Subcutaneous abdominal adipose tissue (tissue), 5 donors: ENCODE measurements at regions not wholly inside any gene's neighbourhood (a gene's known extent, or its start where the extent isn't known, plus 50 kb on each side); places are given as distances from the start of the nearest gene placed in this dataset.
"Not testable (repeated sequence)": the region's sequence is repeated elsewhere in the genome, so short reads cannot be mapped to it uniquely, and the experiment has no call there.

Source experiments
- H3K27ac ChIP-seq: one replicate; pipeline ENCODE4 v1.7.0; 2013; ENCODE audit warnings: low read depth, mild to moderate bottlenecking, inconsistent platforms, low read length, moderate library complexity
- H3K27me3 ChIP-seq, 5 donors: one replicate each; pipeline ENCODE4 v1.7.0; 2013; ENCODE audit warnings: low read length in 5 of 5, inconsistent platforms in 1 of 5; ENCODE audit not compliant: control insufficient read depth in 5 of 5, insufficient read depth in 4 of 5
- H3K36me3 ChIP-seq, 5 donors: one replicate each; pipeline ENCODE4 v1.7.0; 2013; ENCODE audit warnings: low read length in 5 of 5; ENCODE audit not compliant: control insufficient read depth in 5 of 5, insufficient read depth in 5 of 5
- H3K4me1 ChIP-seq, 5 donors: one replicate each; pipeline ENCODE4 v1.7.0; 2013; ENCODE audit warnings: low read length in 5 of 5, mild to moderate bottlenecking in 3 of 5, moderate library complexity in 1 of 5; ENCODE audit not compliant: control insufficient read depth in 5 of 5, insufficient read depth in 5 of 5
- H3K4me3 ChIP-seq, 5 donors: one replicate each; pipeline ENCODE4 v1.7.0; 2013; ENCODE audit warnings: low read length in 5 of 5, low read depth in 1 of 5
- H3K9ac ChIP-seq, 5 donors: one replicate each; pipeline ENCODE4 v1.7.0; 2013; ENCODE audit warnings: low read length in 5 of 5, mild to moderate bottlenecking in 4 of 5, moderate library complexity in 3 of 5
- H3K9me3 ChIP-seq, 5 donors: one replicate each; pipeline ENCODE4 v1.7.0; 2013; ENCODE audit warnings: low read length in 5 of 5; ENCODE audit not compliant: control insufficient read depth in 5 of 5
- donor health status: healthy.
- donor health status: healthy.
- donor health status: healthy.
- donor health status: healthy.
- donor health status: healthy.

- H3K9ac ChIP-seq, H3K4me1 ChIP-seq, H3K27ac ChIP-seq, H3K27me3 ChIP-seq, H3K4me3 ChIP-seq, H3K36me3 ChIP-seq, H3K9me3 ChIP-seq: not testable (repeated sequence)
Observed at GRCh38 chr10:121400507-121400906, 197.7 kb downstream of the FGFR2 start.

GRCh38 chr10:121403527-121403926 lies 194.7 kb downstream of the FGFR2 start:
- no peaks in the 10 kb centered on the region for H3K27me3 ChIP-seq
- no peak overlapping the region for H3K4me3 ChIP-seq
- H3K36me3 ChIP-seq: no peaks in the 10 kb centered on the region
- no peak overlapping the region for H3K27ac ChIP-seq
- H3K4me1 ChIP-seq: peaks cover 0 to 8% (median 0%) of the 10 kb centered on the region in 5 donors
- H3K9me3 ChIP-seq: no peaks in the 10 kb centered on the region
- no peak overlapping the region for H3K9ac ChIP-seq

- Histone ChIP-seq H3K27ac (no peak overlapping the region), H3K9ac (no peak overlapping the region), H3K27me3 (no peaks in the 10 kb centered on the region), H3K36me3 (no peaks in the 10 kb centered on the region), H3K4me3 (no peak overlapping the region), H3K9me3 (no peaks in the 10 kb centered on the region), H3K4me1 (peaks cover 0 to 8% (median 0%) of the 10 kb centered on the region in 5 donors)
Observed at GRCh38 chr10:121404611-121405010, 193.6 kb downstream of the FGFR2 start.

- Histone ChIP-seq H3K27me3 (no peaks in the 10 kb centered on the region), H3K9me3 (no peaks in the 10 kb centered on the region), H3K9ac (no peak overlapping the region), H3K36me3 (no peaks in the 10 kb centered on the region), H3K4me1 (peaks cover 0 to 8% (median 0%) of the 10 kb centered on the region in 5 donors), H3K27ac (no peak overlapping the region), H3K4me3 (no peak overlapping the region)
Observed at GRCh38 chr10:121405096-121405495, 193.1 kb downstream of the FGFR2 start.

- Histone ChIP-seq H3K4me1 (peaks cover 0 to 8% (median 0%) of the 10 kb centered on the region in 5 donors), H3K27ac (no peak overlapping the region), H3K36me3 (no peaks in the 10 kb centered on the region), H3K4me3 (no peak overlapping the region), H3K27me3 (no peaks in the 10 kb centered on the region), H3K9ac (no peak overlapping the region), H3K9me3 (no peaks in the 10 kb centered on the region)
Observed at GRCh38 chr10:121405549-121405948, 192.7 kb downstream of the FGFR2 start.

GRCh38 chr10:121405953-121406352 lies 192.3 kb downstream of the FGFR2 start:
- H3K9ac ChIP-seq: no peak overlapping the region
- no peak overlapping the region for H3K27ac ChIP-seq
- H3K27me3 ChIP-seq: no peaks in the 10 kb centered on the region
- H3K9me3 ChIP-seq: no peaks in the 10 kb centered on the region
- no peaks in the 10 kb centered on the region for H3K36me3 ChIP-seq
- peaks cover 0 to 8% (median 0%) of the 10 kb centered on the region in 5 donors for H3K4me1 ChIP-seq
- no peak overlapping the region for H3K4me3 ChIP-seq

- Histone ChIP-seq H3K27me3 (peaks cover 0 to 2% (median 0%) of the 10 kb centered on the region in 5 donors), H3K36me3 (no peaks in the 10 kb centered on the region), H3K27ac (no peak overlapping the region), H3K4me1 (peaks cover 0 to 8% (median 0%) of the 10 kb centered on the region in 5 donors), H3K9me3 (no peaks in the 10 kb centered on the region), H3K4me3 (no peak overlapping the region), H3K9ac (no peak overlapping the region)
Observed at GRCh38 chr10:121406823-121407545, 191.3 kb downstream of the FGFR2 start.

- Histone ChIP-seq H3K4me3 (no peak overlapping the region), H3K27ac (no peak overlapping the region), H3K9me3 (no peaks in the 10 kb centered on the region), H3K9ac (no peak overlapping the region), H3K4me1 (peaks cover 0 to 8% (median 0%) of the 10 kb centered on the region in 5 donors), H3K27me3 (peaks cover 0 to 2% (median 0%) of the 10 kb centered on the region in 5 donors), H3K36me3 (no peaks in the 10 kb centered on the region)
Observed at GRCh38 chr10:121409466-121410104, 188.7 kb downstream of the FGFR2 start.

GRCh38 chr10:121411004-121411403 lies 187.2 kb downstream of the FGFR2 start:
- peaks cover 0 to 8% (median 0%) of the 10 kb centered on the region in 5 donors for H3K4me1 ChIP-seq

GRCh38 chr10:121413951-121414350 lies 184.3 kb downstream of the FGFR2 start:
- Histone ChIP-seq H3K36me3 (no peaks in the 10 kb centered on the region), H3K9ac (no peak overlapping the region), H3K27ac (no peak overlapping the region), H3K27me3 (peaks cover 0 to 2% (median 0%) of the 10 kb centered on the region in 5 donors), H3K4me3 (no peak overlapping the region), H3K9me3 (no peaks in the 10 kb centered on the region), H3K4me1 (no peaks in the 10 kb centered on the region)

More at GRCh38 chr10:121411004-121411403, 187.2 kb downstream of the FGFR2 start:
- Histone ChIP-seq H3K36me3 (no peaks in the 10 kb centered on the region), H3K27ac (no peak overlapping the region), H3K9me3 (no peaks in the 10 kb centered on the region), H3K4me3 (no peak overlapping the region), H3K27me3 (peaks cover 0 to 2% (median 0%) of the 10 kb centered on the region in 5 donors), H3K9ac (no peak overlapping the region)
